Brain microvascular endothelial cell (primary cell): ENCODE measurements at regions not wholly inside any gene's neighbourhood (a gene's known extent, or its start where the extent isn't known, plus 50 kb on each side); places are given as distances from the start of the nearest gene placed in this dataset.
"Not testable (repeated sequence)": the region's sequence is repeated elsewhere in the genome, so short reads cannot be mapped to it uniquely, and the experiment has no call there.

ENCODE experiments used
- DNase-seq: peaks from one replicate; pipeline ENCODE4 v3.0.0-alpha.2; 2020
- H3K27ac ChIP-seq: fragments of 250-450 bp; sonication (Bioruptor Pico); 2 replicates; pipeline ENCODE4 v1.5.1; 2020; ENCODE audit warnings: mild to moderate bottlenecking, moderate library complexity
- H3K27me3 ChIP-seq: fragments of 250-450 bp; sonication (Bioruptor Pico); replicated peaks from 2 replicates; pipeline ENCODE4 v1.5.1; 2020; ENCODE audit warnings: mild to moderate bottlenecking
- H3K36me3 ChIP-seq: fragments of 250-450 bp; sonication (Bioruptor Pico); replicated peaks from 2 replicates; pipeline ENCODE4 v1.5.1; 2020; ENCODE audit warnings: mild to moderate bottlenecking
- H3K4me3 ChIP-seq: 2 replicates; pipeline ENCODE4 v1.5.1; 2011; ENCODE audit warnings: low read depth, mild to moderate bottlenecking, control low read depth, low read length, moderate library complexity
- CTCF ChIP-seq: IDR thresholded peaks from 2 replicates; pipeline ENCODE4 v1.5.1; 2011; ENCODE audit warnings: low read depth, mild to moderate bottlenecking, moderate library complexity, low read length, control low read depth, inconsistent platforms; ENCODE audit errors: missing control alignments
- in situ Hi-C: cut with HindIII; loops from 2 replicates; pipeline ENCODE4 v1.10.0; 2017; ENCODE audit warnings: low sequenced_read_pairs, low pct_ligation_motif_present

GRCh38 chr15:25171856-25172687, 217.3 kb downstream of the SNRPN start:
- no peak for TF ChIP-seq CTCF
- no peak overlapping the region for H3K4me3 ChIP-seq
- DNase-seq = no peak
- no peaks in the 10 kb centered on the region for H3K36me3 ChIP-seq
- no peaks in the 10 kb centered on the region for H3K27me3 ChIP-seq
- in situ Hi-C loops = no loop called here
- no peak overlapping the region for H3K27ac ChIP-seq

- Histone ChIP-seq H3K36me3 (no peaks in the 10 kb centered on the region), H3K27me3 (no peaks in the 10 kb centered on the region), H3K4me3 (no peak overlapping the region), H3K27ac (no peak overlapping the region)
- in situ Hi-C loops = no loop called here
- DNase-seq = no peak
- no peak for TF ChIP-seq CTCF
These were observed 217.9 kb downstream of the SNRPN start for GRCh38 chr15:25172691-25173090.

GRCh38 chr15:25173241-25174028, 218.6 kb downstream of the SNRPN start:
- Histone ChIP-seq H3K36me3 (no peaks in the 10 kb centered on the region), H3K4me3 (no peak overlapping the region), H3K27ac (no peak overlapping the region), H3K27me3 (no peaks in the 10 kb centered on the region)
- in situ Hi-C loops = no loop called here
- TF ChIP-seq CTCF = no peak
- no peak for DNase-seq

- H3K4me3 ChIP-seq, H3K27ac ChIP-seq, H3K27me3 ChIP-seq, in situ Hi-C loops, H3K36me3 ChIP-seq, DNase-seq: not testable (repeated sequence)
These were observed 219.4 kb downstream of the SNRPN start for GRCh38 chr15:25174149-25174548.

- H3K27me3 ChIP-seq = no peaks in the 10 kb centered on the region
- no peak for DNase-seq
- no peaks in the 10 kb centered on the region for H3K36me3 ChIP-seq
- no peak overlapping the region for H3K27ac ChIP-seq
- in situ Hi-C loops = no loop called here
- no peak overlapping the region for H3K4me3 ChIP-seq
- no peak for TF ChIP-seq CTCF
These were observed 220.4 kb downstream of the SNRPN start for GRCh38 chr15:25175033-25175788.
